ENCODE measurements at regions not wholly inside any gene's neighbourhood (a gene's known extent, or its start where the extent isn't known, plus 50 kb on each side); places are given as distances from the start of the nearest gene placed in this dataset.

- TF ChIP-seq, protein P1, sequence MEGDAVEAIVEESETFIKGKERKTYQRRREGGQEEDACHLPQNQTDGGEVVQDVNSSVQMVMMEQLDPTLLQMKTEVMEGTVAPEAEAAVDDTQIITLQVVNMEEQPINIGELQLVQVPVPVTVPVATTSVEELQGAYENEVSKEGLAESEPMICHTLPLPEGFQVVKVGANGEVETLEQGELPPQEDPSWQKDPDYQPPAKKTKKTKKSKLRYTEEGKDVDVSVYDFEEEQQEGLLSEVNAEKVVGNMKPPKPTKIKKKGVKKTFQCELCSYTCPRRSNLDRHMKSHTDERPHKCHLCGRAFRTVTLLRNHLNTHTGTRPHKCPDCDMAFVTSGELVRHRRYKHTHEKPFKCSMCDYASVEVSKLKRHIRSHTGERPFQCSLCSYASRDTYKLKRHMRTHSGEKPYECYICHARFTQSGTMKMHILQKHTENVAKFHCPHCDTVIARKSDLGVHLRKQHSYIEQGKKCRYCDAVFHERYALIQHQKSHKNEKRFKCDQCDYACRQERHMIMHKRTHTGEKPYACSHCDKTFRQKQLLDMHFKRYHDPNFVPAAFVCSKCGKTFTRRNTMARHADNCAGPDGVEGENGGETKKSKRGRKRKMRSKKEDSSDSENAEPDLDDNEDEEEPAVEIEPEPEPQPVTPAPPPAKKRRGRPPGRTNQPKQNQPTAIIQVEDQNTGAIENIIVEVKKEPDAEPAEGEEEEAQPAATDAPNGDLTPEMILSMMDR (IDR thresholded peaks at IDR 0.05): no peak
- no peak for TF ChIP-seq POLR2A (IDR thresholded peaks at IDR 0.05)
These were observed 190.1 kb downstream of the HAUS1 start for GRCh38 chr18:46294318-46294717.

Measured in Peyer's patch (tissue), 4 donors.